SK-N-SH (cell line): ENCODE measurements at regions not wholly inside any gene's neighbourhood (a gene's known extent, or its start where the extent isn't known, plus 50 kb on each side); places are given as distances from the start of the nearest gene placed in this dataset.

Source experiments
- CTCF ChIP-seq: fragments of 200-600 bp; sonication (generic); IDR thresholded peaks from 2 replicates; pipeline ENCODE4 v1.6.1; 2017; ENCODE audit warnings: antibody characterized with exemption, mild to moderate bottlenecking, moderate library complexity
- EP300 ChIP-seq, 2 experiments: IDR thresholded peaks; 2 replicates each; pipeline versions ENCODE4 v1.4.0 to v1.6.1; 2012; ENCODE audit warnings: borderline replicate concordance in 1 of 2, low read depth in 1 of 2, low read length in 1 of 2
- EZH2phosphoT487 ChIP-seq: fragments of 200-600 bp; sonication (generic); IDR thresholded peaks from 2 replicates; pipeline ENCODE4 v1.6.1; 2017; ENCODE audit warnings: low read depth, mixed run types, mild to moderate bottlenecking, antibody characterized with exemption, moderate library complexity, borderline replicate concordance
- FOSL2 ChIP-seq: IDR thresholded peaks from 2 replicates; pipeline ENCODE4 v1.4.0; 2012; ENCODE audit warnings: low read depth, mild to moderate bottlenecking, moderate library complexity, borderline replicate concordance
- JUND ChIP-seq: IDR thresholded peaks from 2 replicates; pipeline ENCODE4 v1.4.0; 2012
- MXI1 ChIP-seq: IDR thresholded peaks from 2 replicates; pipeline ENCODE4 v1.6.1; 2012; ENCODE audit warnings: mild to moderate bottlenecking, low read depth, low read length, improper control_type of control experiment
- POLR2AphosphoS5 ChIP-seq: IDR thresholded peaks from 2 replicates; pipeline ENCODE4 v1.6.1; 2012; ENCODE audit warnings: low read depth, low read length
- RFX5 ChIP-seq: IDR thresholded peaks from 2 replicates; pipeline ENCODE4 v1.6.1; 2012; ENCODE audit warnings: mild to moderate bottlenecking, improper control_type of control experiment, low read length
- SIN3A ChIP-seq: IDR thresholded peaks from 2 replicates; pipeline ENCODE4 v1.6.1; 2012; ENCODE audit warnings: low read depth, mild to moderate bottlenecking, low read length, moderate library complexity, borderline replicate concordance
- SMC3 ChIP-seq: IDR thresholded peaks from 2 replicates; pipeline ENCODE4 v1.6.1; 2012; ENCODE audit warnings: low read depth, low read length, improper control_type of control experiment
- USF1 ChIP-seq: IDR thresholded peaks from 2 replicates; pipeline ENCODE4 v1.4.0; 2012; ENCODE audit warnings: low read depth, borderline replicate concordance
- ZBTB33 ChIP-seq: IDR thresholded peaks from 2 replicates; pipeline ENCODE4 v1.4.0; 2012; ENCODE audit warnings: low read depth, borderline replicate concordance
- TF ChIP-seq, protein P1 (sequence below): IDR thresholded peaks from 2 replicates; pipeline ENCODE4 v1.6.1; 2012; ENCODE audit warnings: mild to moderate bottlenecking, low read depth, low read length, moderate library complexity

- no peak for TF ChIP-seq CTCF
- TF ChIP-seq, protein P1, sequence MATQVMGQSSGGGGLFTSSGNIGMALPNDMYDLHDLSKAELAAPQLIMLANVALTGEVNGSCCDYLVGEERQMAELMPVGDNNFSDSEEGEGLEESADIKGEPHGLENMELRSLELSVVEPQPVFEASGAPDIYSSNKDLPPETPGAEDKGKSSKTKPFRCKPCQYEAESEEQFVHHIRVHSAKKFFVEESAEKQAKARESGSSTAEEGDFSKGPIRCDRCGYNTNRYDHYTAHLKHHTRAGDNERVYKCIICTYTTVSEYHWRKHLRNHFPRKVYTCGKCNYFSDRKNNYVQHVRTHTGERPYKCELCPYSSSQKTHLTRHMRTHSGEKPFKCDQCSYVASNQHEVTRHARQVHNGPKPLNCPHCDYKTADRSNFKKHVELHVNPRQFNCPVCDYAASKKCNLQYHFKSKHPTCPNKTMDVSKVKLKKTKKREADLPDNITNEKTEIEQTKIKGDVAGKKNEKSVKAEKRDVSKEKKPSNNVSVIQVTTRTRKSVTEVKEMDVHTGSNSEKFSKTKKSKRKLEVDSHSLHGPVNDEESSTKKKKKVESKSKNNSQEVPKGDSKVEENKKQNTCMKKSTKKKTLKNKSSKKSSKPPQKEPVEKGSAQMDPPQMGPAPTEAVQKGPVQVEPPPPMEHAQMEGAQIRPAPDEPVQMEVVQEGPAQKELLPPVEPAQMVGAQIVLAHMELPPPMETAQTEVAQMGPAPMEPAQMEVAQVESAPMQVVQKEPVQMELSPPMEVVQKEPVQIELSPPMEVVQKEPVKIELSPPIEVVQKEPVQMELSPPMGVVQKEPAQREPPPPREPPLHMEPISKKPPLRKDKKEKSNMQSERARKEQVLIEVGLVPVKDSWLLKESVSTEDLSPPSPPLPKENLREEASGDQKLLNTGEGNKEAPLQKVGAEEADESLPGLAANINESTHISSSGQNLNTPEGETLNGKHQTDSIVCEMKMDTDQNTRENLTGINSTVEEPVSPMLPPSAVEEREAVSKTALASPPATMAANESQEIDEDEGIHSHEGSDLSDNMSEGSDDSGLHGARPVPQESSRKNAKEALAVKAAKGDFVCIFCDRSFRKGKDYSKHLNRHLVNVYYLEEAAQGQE = no peak
- TF ChIP-seq EP300 (IDR thresholded peaks at IDR 0.05; ENCODE audit: borderline replicate concordance in 1 of 2, low read depth in 1 of 2, low read length in 1 of 2) = no peak
- TF ChIP-seq JUND = no peak
- no peak for TF ChIP-seq EZH2phosphoT487
- no peak for TF ChIP-seq SIN3A
- TF ChIP-seq SMC3 = no peak
- TF ChIP-seq USF1 = no peak
- no peak for TF ChIP-seq POLR2AphosphoS5
- no peak for TF ChIP-seq RFX5
- no peak for TF ChIP-seq MXI1
- no peak for TF ChIP-seq ZBTB33
- TF ChIP-seq FOSL2 = no peak
Measured at GRCh38 chr10:89952325-89952724, 250.9 kb downstream of the KIF20B start.
